ENCODE measurements at regions not wholly inside any gene's neighbourhood (a gene's known extent, or its start where the extent isn't known, plus 50 kb on each side); places are given as distances from the start of the nearest gene placed in this dataset.

DNA sequence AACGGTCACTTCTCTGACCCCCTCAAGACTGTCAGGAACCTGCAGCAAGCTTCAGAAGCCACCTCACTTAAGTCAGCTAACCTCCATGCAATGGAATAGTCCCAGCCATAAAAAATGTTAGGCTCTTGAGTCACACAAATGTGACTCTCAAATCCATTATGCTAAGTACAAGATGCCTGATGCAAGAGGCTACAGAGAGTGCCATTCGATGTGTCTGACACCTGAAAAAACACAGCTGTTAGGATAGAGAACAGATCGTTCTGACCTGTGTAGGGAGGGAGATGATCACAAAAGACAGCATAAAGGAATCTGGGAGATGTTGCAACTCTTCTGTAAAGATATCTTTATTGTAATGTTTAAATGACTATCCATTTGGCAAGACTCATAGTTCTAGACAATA, 712.4 kb downstream of the TBC1D22A start:
- Histone ChIP-seq H3K4ac (ENCODE audit: low read depth, low read length) (no peak overlapping the region), H2BK15ac (ENCODE audit: low read depth, low read length) (no peak overlapping the region), H4K5ac (ENCODE audit: low read depth, low read length) (no peak overlapping the region), H2BK5ac (ENCODE audit: low read depth, low read length, poor library complexity, severe bottlenecking) (no peak overlapping the region), H4K91ac (ENCODE audit: insufficient read depth, low read depth, low read length) (no peak overlapping the region), H3K9me3 (ENCODE audit: control insufficient read depth, insufficient read depth, low read length) (peaks cover 10% of the 10 kb centered on the region; the same call in 1 of the 2 replicates), H2BK20ac (ENCODE audit: low read depth, low read length) (no peak overlapping the region), H3K4me2 (ENCODE audit: low read depth, low read length) (no peak overlapping the region), H3K36me3 (ENCODE audit: control insufficient read depth, insufficient read depth, low read length) (no peaks in the 10 kb centered on the region), H3K79me1 (ENCODE audit: low read depth in 1 of 2, low read length in 2 of 2) (no peaks in the 10 kb centered on the region), H3K18ac (ENCODE audit: low read depth, low read length) (no peak overlapping the region), H3K23ac (ENCODE audit: low read depth, low read length) (no peak overlapping the region), H3K56ac (ENCODE audit: extremely low read depth, insufficient read depth, low read length) (no peak overlapping the region), H3K27me3 (ENCODE audit: control insufficient read depth, insufficient read depth, low read length) (no peaks in the 10 kb centered on the region), H3K9me1 (ENCODE audit: insufficient read depth, low read length) (no peaks in the 10 kb centered on the region), H3K27ac (ENCODE audit: insufficient read depth, low read length) (no peak overlapping the region), H3K9ac (ENCODE audit: low read depth, low read length) (no peak overlapping the region), H4K8ac (ENCODE audit: low read depth in 2 of 2, low read length in 2 of 2) (no peak overlapping the region), H4K20me1 (ENCODE audit: insufficient read depth, low read length) (no peaks in the 10 kb centered on the region), H2BK120ac (ENCODE audit: low read depth, low read length) (no peak overlapping the region), H3K4me3 (ENCODE audit: insufficient read depth, low read depth, low read length) (no peak overlapping the region), H2AK5ac (ENCODE audit: low read depth, low read length) (no peak overlapping the region), H3K4me1 (ENCODE audit: control insufficient read depth, insufficient read depth, low read length) (no peaks in the 10 kb centered on the region), H2AK9ac (replicated peaks; ENCODE audit: low read depth, low read length, poor library complexity) (no peak overlapping the region), H3K14ac (replicated peaks; ENCODE audit: low read depth, low read length) (no peak overlapping the region), H2AFZ (replicated peaks; ENCODE audit: low read length, poor library complexity) (no peak overlapping the region)
- no TSS peak for BruUV-seq (replicated peaks)
- in situ Hi-C loops (cut with MboI; ENCODE audit: low sequenced_read_pairs): no loop called here
- intact Hi-C loops (cut with micrococcal nuclease): no loop called here
- POLR2A ChIA-PET (ENCODE audit: unreplicated experiment): no interaction called here
- ATAC-seq (ENCODE audit: low read depth): no peak
- dilution Hi-C loops (cut with HindIII; ENCODE audit: low sequenced_read_pairs, unreplicated experiment): no loop called here
- TF ChIP-seq RAD21 (IDR thresholded peaks at IDR 0.05; ENCODE audit: low read length): no peak
- TF ChIP-seq NFE2L2 (IDR thresholded peaks at IDR 0.05; ENCODE audit: low read depth, low read length): no peak
- no peak for TF ChIP-seq SMC3 (IDR thresholded peaks at IDR 0.05; ENCODE audit: low read depth, low read length)
- no peak for TF ChIP-seq FOS (IDR thresholded peaks at IDR 0.05; ENCODE audit: low read depth, low read length)
- TF ChIP-seq RFX5 (IDR thresholded peaks at IDR 0.05; ENCODE audit: low read depth, low read length): no peak
- no peak for TF ChIP-seq CEBPB (IDR thresholded peaks at IDR 0.05; ENCODE audit: low read depth, low read length)
- TF ChIP-seq, protein P1, sequence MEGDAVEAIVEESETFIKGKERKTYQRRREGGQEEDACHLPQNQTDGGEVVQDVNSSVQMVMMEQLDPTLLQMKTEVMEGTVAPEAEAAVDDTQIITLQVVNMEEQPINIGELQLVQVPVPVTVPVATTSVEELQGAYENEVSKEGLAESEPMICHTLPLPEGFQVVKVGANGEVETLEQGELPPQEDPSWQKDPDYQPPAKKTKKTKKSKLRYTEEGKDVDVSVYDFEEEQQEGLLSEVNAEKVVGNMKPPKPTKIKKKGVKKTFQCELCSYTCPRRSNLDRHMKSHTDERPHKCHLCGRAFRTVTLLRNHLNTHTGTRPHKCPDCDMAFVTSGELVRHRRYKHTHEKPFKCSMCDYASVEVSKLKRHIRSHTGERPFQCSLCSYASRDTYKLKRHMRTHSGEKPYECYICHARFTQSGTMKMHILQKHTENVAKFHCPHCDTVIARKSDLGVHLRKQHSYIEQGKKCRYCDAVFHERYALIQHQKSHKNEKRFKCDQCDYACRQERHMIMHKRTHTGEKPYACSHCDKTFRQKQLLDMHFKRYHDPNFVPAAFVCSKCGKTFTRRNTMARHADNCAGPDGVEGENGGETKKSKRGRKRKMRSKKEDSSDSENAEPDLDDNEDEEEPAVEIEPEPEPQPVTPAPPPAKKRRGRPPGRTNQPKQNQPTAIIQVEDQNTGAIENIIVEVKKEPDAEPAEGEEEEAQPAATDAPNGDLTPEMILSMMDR (conservative IDR thresholded peaks at IDR 0.05; ENCODE audit: low read depth, low read length): no peak
- TF ChIP-seq MAFK (IDR thresholded peaks at IDR 0.05; ENCODE audit: low read depth, low read length): no peak
- no peak for TF ChIP-seq CHD1 (IDR thresholded peaks at IDR 0.05; ENCODE audit: low read depth, low read length)
- no peak for TF ChIP-seq MXI1 (IDR thresholded peaks at IDR 0.05; ENCODE audit: borderline replicate concordance, low read depth, low read length)
- TF ChIP-seq BHLHE40 (IDR thresholded peaks at IDR 0.05; ENCODE audit: low read depth, low read length): no peak
- no peak for TF ChIP-seq RCOR1 (IDR thresholded peaks at IDR 0.05; ENCODE audit: insufficient replicate concordance, low read length)
- no peak for DNase-seq
- CTCF ChIA-PET: no interaction called here
- 6% methylated on average over 3 of the region's 3 CpGs; no CpG with 5 or more reads in 1 of the 2 experiments for WGBS, 2 experiments (ENCODE audit: extremely low coverage in 2 of 2, insufficient read length in 1 of 2)

All from IMR-90 (cell line).